GM12892 (cell line): ENCODE measurements at regions not wholly inside any gene's neighbourhood (a gene's known extent, or its start where the extent isn't known, plus 50 kb on each side); places are given as distances from the start of the nearest gene placed in this dataset.

Experiments used
- POLR2A ChIP-seq: IDR thresholded peaks from 2 replicates; pipeline ENCODE4 v1.6.1; 2011; ENCODE audit warnings: low read depth, low read length, control low read depth
- POLR2AphosphoS5 ChIP-seq: IDR thresholded peaks from 2 replicates; pipeline ENCODE4 v1.6.1; 2011; ENCODE audit warnings: low read depth, low read length, control low read depth
- TAF1 ChIP-seq: IDR thresholded peaks from 2 replicates; pipeline ENCODE4 v1.6.1; 2011; ENCODE audit warnings: low read depth, mild to moderate bottlenecking, control low read depth, low read length, borderline replicate concordance

GRCh38 chr1:199759268-199759730 lies 268.2 kb upstream of the NR5A2 start:
- no peak for TF ChIP-seq POLR2A
- TF ChIP-seq TAF1 = no peak
- TF ChIP-seq POLR2AphosphoS5 = no peak
